ENCODE measurements at regions not wholly inside any gene's neighbourhood (a gene's known extent, or its start where the extent isn't known, plus 50 kb on each side); places are given as distances from the start of the nearest gene placed in this dataset.

DNA sequence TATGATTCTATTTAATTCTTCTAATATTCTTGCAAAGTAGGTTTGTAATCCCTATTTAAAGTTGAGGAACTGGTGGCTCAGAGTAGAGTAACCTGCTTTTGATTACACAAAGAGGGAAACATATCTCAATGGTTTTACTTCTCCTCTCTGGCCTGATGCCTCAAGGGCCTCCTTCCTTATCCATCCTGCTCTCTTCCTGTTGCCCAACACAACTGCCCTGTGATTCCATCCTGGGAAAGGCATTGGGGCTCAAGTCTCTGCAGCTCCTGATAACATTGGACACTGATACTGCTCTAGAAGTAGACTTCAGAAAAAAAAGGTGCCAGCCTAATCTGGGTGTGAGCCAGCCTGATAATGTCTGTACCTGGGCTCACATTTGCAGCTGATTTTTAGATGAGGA is 75.8 kb downstream of the RDH14 start:
- TF ChIP-seq, protein P1, sequence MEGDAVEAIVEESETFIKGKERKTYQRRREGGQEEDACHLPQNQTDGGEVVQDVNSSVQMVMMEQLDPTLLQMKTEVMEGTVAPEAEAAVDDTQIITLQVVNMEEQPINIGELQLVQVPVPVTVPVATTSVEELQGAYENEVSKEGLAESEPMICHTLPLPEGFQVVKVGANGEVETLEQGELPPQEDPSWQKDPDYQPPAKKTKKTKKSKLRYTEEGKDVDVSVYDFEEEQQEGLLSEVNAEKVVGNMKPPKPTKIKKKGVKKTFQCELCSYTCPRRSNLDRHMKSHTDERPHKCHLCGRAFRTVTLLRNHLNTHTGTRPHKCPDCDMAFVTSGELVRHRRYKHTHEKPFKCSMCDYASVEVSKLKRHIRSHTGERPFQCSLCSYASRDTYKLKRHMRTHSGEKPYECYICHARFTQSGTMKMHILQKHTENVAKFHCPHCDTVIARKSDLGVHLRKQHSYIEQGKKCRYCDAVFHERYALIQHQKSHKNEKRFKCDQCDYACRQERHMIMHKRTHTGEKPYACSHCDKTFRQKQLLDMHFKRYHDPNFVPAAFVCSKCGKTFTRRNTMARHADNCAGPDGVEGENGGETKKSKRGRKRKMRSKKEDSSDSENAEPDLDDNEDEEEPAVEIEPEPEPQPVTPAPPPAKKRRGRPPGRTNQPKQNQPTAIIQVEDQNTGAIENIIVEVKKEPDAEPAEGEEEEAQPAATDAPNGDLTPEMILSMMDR (IDR thresholded peaks at IDR 0.05) = no peak
- TF ChIP-seq POLR2A (IDR thresholded peaks at IDR 0.05) = no peak
